Karpas-422 (cell line): ENCODE measurements at regions not wholly inside any gene's neighbourhood (a gene's known extent, or its start where the extent isn't known, plus 50 kb on each side); places are given as distances from the start of the nearest gene placed in this dataset.
"Not testable (repeated sequence)": the region's sequence is repeated elsewhere in the genome, so short reads cannot be mapped to it uniquely, and the experiment has no call there.

Experiments used
- DNase-seq: peaks from one replicate; pipeline ENCODE4 v3.0.0-alpha.2; 2015
- H2AFZ ChIP-seq: fragments of 200-600 bp; sonication (generic); 2 replicates; pipeline ENCODE4 v1.6.1; 2014; ENCODE audit warnings: antibody characterized with exemption, low read length, mixed read lengths
- H3K27ac ChIP-seq: fragments of 200-600 bp; sonication (generic); 2 replicates; pipeline ENCODE4 v1.5.1; 2014; ENCODE audit warnings: mild to moderate bottlenecking, low read length, moderate library complexity
- H3K27me3 ChIP-seq: fragments of 200-600 bp; sonication (generic); 2 replicates; pipeline ENCODE4 v1.6.1; 2014; ENCODE audit warnings: low read length, mixed read lengths
- H3K36me3 ChIP-seq: fragments of 200-600 bp; sonication (generic); 2 replicates; pipeline ENCODE4 v1.6.1; 2014; ENCODE audit warnings: low read length, mixed read lengths; ENCODE audit not compliant: insufficient read depth
- H3K4me1 ChIP-seq: fragments of 200-600 bp; sonication (generic); 2 replicates; pipeline ENCODE4 v1.6.1; 2014; ENCODE audit warnings: mild to moderate bottlenecking, low read length, mixed read lengths
- H3K4me2 ChIP-seq: fragments of 200-600 bp; sonication (generic); 2 replicates; pipeline ENCODE4 v1.6.1; 2014; ENCODE audit warnings: low read length, low read depth, mild to moderate bottlenecking; ENCODE audit not compliant: poor library complexity, severe bottlenecking
- H3K4me3 ChIP-seq: fragments of 200-600 bp; sonication (generic); 2 replicates; pipeline ENCODE4 v1.5.1; 2014; ENCODE audit warnings: mild to moderate bottlenecking, antibody characterized with exemption, low read length, mixed read lengths
- H3K79me2 ChIP-seq: fragments of 200-600 bp; sonication (generic); 2 replicates; pipeline ENCODE4 v1.6.1; 2014; ENCODE audit warnings: mild to moderate bottlenecking, low read length, mixed read lengths
- H3K9ac ChIP-seq: fragments of 200-600 bp; sonication (generic); 2 replicates; pipeline ENCODE4 v1.6.0; 2014; ENCODE audit warnings: low read length
- H3K9me2 ChIP-seq: fragments of 200-600 bp; sonication (generic), shearing (Covaris generic); replicated peaks from 2 replicates; pipeline ENCODE4 v1.6.0; 2014; ENCODE audit warnings: mild to moderate bottlenecking, low read length, moderate library complexity; ENCODE audit not compliant: insufficient read depth
- H3K9me3 ChIP-seq: fragments of 300-700, 200-600 bp; sonication (generic); 2 replicates; pipeline ENCODE4 v1.6.1; 2014; ENCODE audit warnings: low read length, mixed read lengths
- H4K20me1 ChIP-seq: fragments of 200-600 bp; sonication (generic); 2 replicates; pipeline ENCODE4 v1.6.1; 2014; ENCODE audit warnings: mild to moderate bottlenecking, antibody characterized with exemption, low read length, low read depth; ENCODE audit not compliant: insufficient read depth

- H3K27ac ChIP-seq: no peak overlapping the region
- no peak overlapping the region for H3K4me3 ChIP-seq
- H3K4me2 ChIP-seq: no peak overlapping the region
- H3K9ac ChIP-seq: no peak overlapping the region
- H3K9me3 ChIP-seq: peaks cover 36% of the 10 kb centered on the region
- H3K4me1 ChIP-seq: no peaks in the 10 kb centered on the region
- H3K27me3 ChIP-seq: no peaks in the 10 kb centered on the region
- no peaks in the 10 kb centered on the region for H3K79me2 ChIP-seq
- H3K36me3 ChIP-seq: no peaks in the 10 kb centered on the region
- DNase-seq: no peak
- no peaks in the 10 kb centered on the region for H3K9me2 ChIP-seq
- H2AFZ ChIP-seq: no peak overlapping the region
- H4K20me1 ChIP-seq: no peaks in the 10 kb centered on the region
These were observed 1462.8 kb upstream of the GBE1 start for GRCh38 chr3:83224101-83224868.

- Histone ChIP-seq H3K4me2 (no peak overlapping the region), H3K4me3 (no peak overlapping the region), H3K27me3 (no peaks in the 10 kb centered on the region), H3K9me2 (no peaks in the 10 kb centered on the region), H3K9me3 (peaks cover 9% of the 10 kb centered on the region), H3K27ac (no peak overlapping the region), H3K79me2 (no peaks in the 10 kb centered on the region), H3K4me1 (no peaks in the 10 kb centered on the region), H3K36me3 (no peaks in the 10 kb centered on the region), H4K20me1 (no peaks in the 10 kb centered on the region), H2AFZ (no peak overlapping the region), H3K9ac (no peak overlapping the region)
- DNase-seq: no peak
These were observed 1457.1 kb upstream of the GBE1 start for GRCh38 chr3:83218383-83219200.

- not testable (repeated sequence) for H3K4me1 ChIP-seq
These were observed 1456.2 kb upstream of the GBE1 start for GRCh38 chr3:83217595-83218118.

DNA sequence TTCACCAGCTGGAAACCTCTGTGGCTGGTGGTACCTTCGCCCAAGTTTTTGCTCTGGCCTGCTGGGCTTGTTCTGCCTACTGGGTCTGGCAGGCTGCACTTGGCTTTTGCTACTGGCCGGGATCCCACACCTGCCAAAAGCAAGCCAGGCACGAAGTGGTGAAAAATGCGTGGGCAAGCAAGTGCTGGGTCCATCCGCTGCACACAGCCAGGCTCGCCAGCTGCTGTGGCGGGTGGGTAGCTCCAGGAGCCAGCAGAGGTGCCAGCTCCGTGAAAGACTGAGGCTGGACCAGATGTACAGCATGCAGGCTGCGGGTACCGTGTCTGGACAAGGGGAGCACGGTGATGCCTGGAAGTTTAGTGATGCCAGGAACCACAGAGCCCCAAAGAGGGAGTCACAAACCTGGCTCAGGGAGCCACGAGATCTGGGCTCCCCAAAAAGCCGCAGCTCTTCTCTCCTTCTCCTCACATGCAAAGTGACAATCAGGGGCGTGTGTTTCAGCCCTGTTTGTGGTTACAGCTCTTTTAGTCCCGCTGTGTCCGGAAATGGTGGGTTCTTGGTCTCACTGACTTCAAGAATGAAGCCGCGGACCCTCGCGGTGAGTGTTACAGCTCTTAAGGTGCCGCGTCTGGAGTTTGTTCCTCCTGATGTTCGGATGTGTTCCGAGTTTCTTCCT lies 1455.6 kb upstream of the GBE1 start:
- H3K4me1 ChIP-seq: no peaks in the 10 kb centered on the region
- H3K27ac ChIP-seq: no peak overlapping the region
- no peak overlapping the region for H3K4me3 ChIP-seq
- no peak overlapping the region for H2AFZ ChIP-seq
- H3K27me3 ChIP-seq: no peaks in the 10 kb centered on the region
- H3K9me3 ChIP-seq: 0 out of 2 replicates have a peak, but pooled peaks cover 4% of the 10 kb centered on the region
- H3K4me2 ChIP-seq: no peak overlapping the region
- H3K36me3 ChIP-seq: no peaks in the 10 kb centered on the region
- no peaks in the 10 kb centered on the region for H4K20me1 ChIP-seq
- no peaks in the 10 kb centered on the region for H3K9me2 ChIP-seq
- DNase-seq: no peak
- no peaks in the 10 kb centered on the region for H3K79me2 ChIP-seq
- H3K9ac ChIP-seq: no peak overlapping the region

More at GRCh38 chr3:83217595-83218118, 1456.2 kb upstream of the GBE1 start:
- H3K9me3 ChIP-seq, H2AFZ ChIP-seq, H3K36me3 ChIP-seq, DNase-seq, H3K4me3 ChIP-seq, H3K27ac ChIP-seq, H4K20me1 ChIP-seq, H3K27me3 ChIP-seq, H3K79me2 ChIP-seq, H3K4me2 ChIP-seq, H3K9me2 ChIP-seq, H3K9ac ChIP-seq: not testable (repeated sequence)

GRCh38 chr3:83195243-83195642 lies 1433.8 kb upstream of the GBE1 start:
- H2AFZ ChIP-seq: no peak overlapping the region
- H3K79me2 ChIP-seq: no peaks in the 10 kb centered on the region
- peaks cover 36% of the 10 kb centered on the region for H3K9me3 ChIP-seq
- H3K9ac ChIP-seq: no peak overlapping the region
- H3K27ac ChIP-seq: no peak overlapping the region
- no peaks in the 10 kb centered on the region for H3K36me3 ChIP-seq
- no peak overlapping the region for H3K4me3 ChIP-seq
- H3K27me3 ChIP-seq: no peaks in the 10 kb centered on the region
- no peak for DNase-seq
- no peaks in the 10 kb centered on the region for H4K20me1 ChIP-seq
- no peaks in the 10 kb centered on the region for H3K4me1 ChIP-seq
- no peak overlapping the region for H3K4me2 ChIP-seq
- H3K9me2 ChIP-seq: no peaks in the 10 kb centered on the region

- no peak overlapping the region for H3K4me2 ChIP-seq
- no peak overlapping the region for H2AFZ ChIP-seq
- no peaks in the 10 kb centered on the region for H4K20me1 ChIP-seq
- H3K27me3 ChIP-seq: no peaks in the 10 kb centered on the region
- no peaks in the 10 kb centered on the region for H3K4me1 ChIP-seq
- H3K4me3 ChIP-seq: no peak overlapping the region
- H3K79me2 ChIP-seq: no peaks in the 10 kb centered on the region
- H3K36me3 ChIP-seq: no peaks in the 10 kb centered on the region
- no peak for DNase-seq
- no peak overlapping the region for H3K9ac ChIP-seq
- H3K27ac ChIP-seq: no peak overlapping the region
- H3K9me2 ChIP-seq: no peaks in the 10 kb centered on the region
- H3K9me3 ChIP-seq: peaks cover 31% of the 10 kb centered on the region
These were observed 1432.1 kb upstream of the GBE1 start for GRCh38 chr3:83193526-83193925.

DNA sequence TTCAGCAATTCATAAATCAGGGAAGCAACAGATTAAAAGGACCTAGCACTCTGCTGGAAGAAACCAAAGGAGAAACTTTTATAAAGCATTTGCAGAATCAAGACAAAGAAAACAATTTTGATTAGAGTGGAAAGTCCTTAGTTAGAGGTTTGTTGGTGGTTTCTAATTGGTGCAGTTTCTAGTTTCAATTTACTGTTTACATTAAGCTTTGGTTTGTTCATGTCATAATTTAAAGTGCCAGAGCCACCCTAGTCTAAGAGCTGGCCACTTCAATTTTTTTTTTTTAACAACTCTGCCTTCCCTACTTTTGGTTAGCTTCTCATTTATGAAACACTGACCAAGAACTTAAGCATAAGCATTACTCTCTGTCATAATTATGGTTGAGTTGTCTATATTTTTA lies 1428.2 kb upstream of the GBE1 start:
- no peaks in the 10 kb centered on the region for H3K4me1 ChIP-seq
- H3K4me2 ChIP-seq: no peak overlapping the region
- H3K79me2 ChIP-seq: no peaks in the 10 kb centered on the region
- no peak overlapping the region for H3K27ac ChIP-seq
- no peaks in the 10 kb centered on the region for H3K9me2 ChIP-seq
- peaks cover 17% of the 10 kb centered on the region for H3K9me3 ChIP-seq
- H3K4me3 ChIP-seq: no peak overlapping the region
- no peaks in the 10 kb centered on the region for H3K27me3 ChIP-seq
- DNase-seq: no peak
- H2AFZ ChIP-seq: no peak overlapping the region
- H4K20me1 ChIP-seq: no peaks in the 10 kb centered on the region
- no peaks in the 10 kb centered on the region for H3K36me3 ChIP-seq
- no peak overlapping the region for H3K9ac ChIP-seq

GRCh38 chr3:83169473-83169872 lies 1408.0 kb upstream of the GBE1 start:
- Histone ChIP-seq H3K36me3 (no peaks in the 10 kb centered on the region), H3K4me3 (no peak overlapping the region), H3K4me1 (no peaks in the 10 kb centered on the region), H3K79me2 (no peaks in the 10 kb centered on the region), H3K9me2 (no peaks in the 10 kb centered on the region), H3K9ac (no peak overlapping the region), H3K27me3 (no peaks in the 10 kb centered on the region), H2AFZ (no peak overlapping the region), H4K20me1 (no peaks in the 10 kb centered on the region), H3K27ac (no peak overlapping the region), H3K9me3 (peaks cover 28% of the 10 kb centered on the region), H3K4me2 (no peak overlapping the region)
- no peak for DNase-seq
